NB4 (cell line): ENCODE measurements at regions not wholly inside any gene's neighbourhood (a gene's known extent, or its start where the extent isn't known, plus 50 kb on each side); places are given as distances from the start of the nearest gene placed in this dataset.

Experiments used
- CTCF ChIP-seq: IDR thresholded peaks from one replicate; pipeline ENCODE4 v1.5.1; 2012; ENCODE audit warnings: low read depth, low read length
- MYC ChIP-seq: IDR thresholded peaks from 2 replicates; pipeline ENCODE4 v1.6.1; 2011; ENCODE audit warnings: low read depth, low read length
- POLR2A ChIP-seq: IDR thresholded peaks from 2 replicates; pipeline ENCODE4 v1.6.1; 2011; ENCODE audit warnings: mild to moderate bottlenecking; ENCODE audit not compliant: insufficient read length; ENCODE audit errors: extremely low read depth

GRCh38 chr6:56794421-56794820 lies 151.7 kb upstream of the DST start:
- no peak for TF ChIP-seq CTCF
- TF ChIP-seq POLR2A: no peak
- no peak for TF ChIP-seq MYC
